ENCODE measurements at regions not wholly inside any gene's neighbourhood (a gene's known extent, or its start where the extent isn't known, plus 50 kb on each side); places are given as distances from the start of the nearest gene placed in this dataset.
"Not testable (repeated sequence)": the region's sequence is repeated elsewhere in the genome, so short reads cannot be mapped to it uniquely, and the experiment has no call there.

GRCh38 chrX:66110112-66110511 is 53.9 kb upstream of the HEPH start:
- in situ Hi-C loops (cut with HindIII; ENCODE audit: low pct_unique_long_range_greater_than_20kb, low sequenced_read_pairs) = no loop called here
- DNase-seq (ENCODE audit: low read depth) = peak; percentile 4

- DNase-seq (ENCODE audit: low read depth); in situ Hi-C loops (cut with HindIII; ENCODE audit: low pct_unique_long_range_greater_than_20kb, low sequenced_read_pairs): not testable (repeated sequence)
Measured at GRCh38 chrX:66107860-66108259, 56.2 kb upstream of the HEPH start.

DNA sequence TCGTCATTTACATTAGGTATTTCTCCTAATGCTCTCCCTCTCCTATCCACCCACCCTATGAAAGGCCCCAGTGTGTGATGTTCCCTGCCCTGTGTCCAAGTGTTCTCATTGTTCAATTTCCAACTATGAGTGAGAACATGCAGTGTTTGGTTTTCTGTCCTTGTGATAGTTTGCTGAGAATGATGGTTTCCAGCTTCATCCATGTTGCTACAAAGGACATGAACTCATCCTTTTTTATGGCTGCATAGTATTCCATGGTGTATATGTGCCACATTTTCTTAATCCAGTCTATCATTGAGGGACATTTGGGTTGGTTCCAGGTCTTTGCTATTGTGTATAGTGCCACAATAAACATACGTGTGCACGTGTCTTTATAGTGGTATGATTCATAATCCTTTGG is 61.6 kb upstream of the HEPH start:
- DNase-seq (ENCODE audit: low read depth); in situ Hi-C loops (cut with HindIII; ENCODE audit: low pct_unique_long_range_greater_than_20kb, low sequenced_read_pairs): not testable (repeated sequence)

DNA sequence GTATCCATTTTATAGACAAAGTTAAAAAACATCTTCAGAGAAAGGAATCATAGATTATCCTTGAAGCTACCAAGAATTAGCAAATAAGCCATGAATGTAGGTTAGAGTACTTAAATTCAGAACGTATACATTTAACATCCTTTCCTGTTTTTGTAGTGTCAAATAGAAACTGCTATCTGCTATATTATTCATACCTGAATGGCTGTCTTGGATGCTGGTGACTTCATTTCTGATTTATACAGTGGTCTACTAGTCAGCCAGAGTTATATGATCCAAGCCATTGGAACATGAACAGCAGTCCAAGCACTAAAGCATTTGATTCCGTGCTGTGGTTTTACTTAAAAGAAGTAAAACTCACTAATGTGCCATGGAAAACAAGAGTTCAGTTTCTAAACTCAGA is 58.3 kb upstream of the VSIG4 start:
- in situ Hi-C loops (cut with HindIII; ENCODE audit: low pct_unique_long_range_greater_than_20kb, low sequenced_read_pairs) = no loop called here
- DNase-seq (ENCODE audit: low read depth) = no peak

- in situ Hi-C loops (cut with HindIII; ENCODE audit: low pct_unique_long_range_greater_than_20kb, low sequenced_read_pairs); DNase-seq (ENCODE audit: low read depth): not testable (repeated sequence)
Measured at GRCh38 chrX:66096987-66097386, 57.1 kb upstream of the VSIG4 start.

DNA sequence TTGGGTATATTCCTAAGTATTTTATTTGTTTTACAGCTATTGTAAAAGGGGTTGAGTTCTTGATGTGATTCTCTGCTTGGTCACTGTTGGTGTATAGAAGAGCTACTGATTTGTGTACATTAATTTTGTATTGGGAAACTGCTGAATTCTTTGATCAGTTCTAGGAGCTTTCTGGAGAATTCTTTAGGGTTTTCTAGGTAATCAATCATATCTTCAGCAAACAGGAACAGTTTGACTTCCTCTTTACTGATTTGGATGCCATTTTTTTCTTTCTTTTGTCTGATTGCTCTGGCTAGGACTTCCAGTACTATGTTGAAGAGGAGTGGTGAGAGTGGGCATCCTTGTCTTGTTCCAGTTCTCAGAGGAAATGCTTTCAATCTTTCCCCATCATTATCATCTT is 50.1 kb upstream of the VSIG4 start:
- in situ Hi-C loops (cut with HindIII; ENCODE audit: low pct_unique_long_range_greater_than_20kb, low sequenced_read_pairs) = not testable (repeated sequence)

More for the DNA sequence above, 50.1 kb upstream of the VSIG4 start:
- not testable (repeated sequence) for DNase-seq (ENCODE audit: low read depth)
